ENCODE measurements at regions not wholly inside any gene's neighbourhood (a gene's known extent, or its start where the extent isn't known, plus 50 kb on each side); places are given as distances from the start of the nearest gene placed in this dataset.

DNA sequence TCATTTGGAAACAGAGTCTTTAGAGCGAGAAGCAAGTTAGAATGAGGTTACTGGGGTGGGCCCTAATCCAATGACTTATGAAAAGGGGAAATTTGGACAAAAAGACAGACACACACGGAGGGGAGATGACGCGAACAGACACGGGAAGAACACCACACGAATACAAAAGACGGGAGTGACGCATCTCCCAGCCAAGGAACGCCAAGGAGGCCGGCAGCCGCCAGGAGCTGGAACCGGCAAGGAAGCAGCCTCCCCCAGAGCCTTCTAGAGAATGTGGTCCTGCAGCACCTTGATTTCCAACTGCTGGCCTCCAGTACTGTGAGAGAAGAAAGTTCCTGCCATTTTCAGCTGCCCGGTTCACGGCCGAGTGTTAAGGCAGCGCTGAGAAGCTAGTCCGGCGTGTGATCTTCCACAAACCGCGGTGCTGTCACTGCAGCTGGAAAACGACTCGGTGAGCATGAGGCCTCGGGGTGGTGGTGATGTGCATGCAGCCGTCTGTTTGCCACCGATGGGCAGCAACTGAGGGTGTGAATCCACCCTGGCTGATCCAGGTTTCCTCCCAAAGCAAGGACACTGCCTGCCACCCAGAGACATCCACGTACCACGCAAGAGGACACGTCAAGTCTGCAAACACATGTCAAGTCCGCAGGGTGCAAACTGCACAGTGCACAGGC, 124.5 kb downstream of the NCOR2 start:
- DNase-seq, result no peak

DNA sequence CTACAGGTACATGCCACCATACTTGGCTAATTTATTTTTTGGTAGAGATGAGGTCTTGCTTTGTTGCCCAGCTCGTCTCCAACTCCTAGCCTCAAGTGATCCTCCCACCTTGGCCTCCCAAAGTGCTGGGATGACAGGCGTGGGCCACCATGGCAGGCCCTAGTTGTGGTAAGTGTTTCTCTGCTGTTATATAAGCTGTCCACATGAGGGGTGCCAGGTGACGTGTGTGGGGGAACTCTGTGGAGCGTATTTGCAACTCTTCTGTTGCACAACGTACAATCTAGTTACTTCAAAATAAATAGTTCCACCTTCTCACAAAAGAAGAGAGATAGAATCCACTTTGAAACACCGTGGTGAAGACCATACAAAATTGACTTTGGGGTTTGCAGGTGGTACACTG, 125.1 kb downstream of the NCOR2 start:
- DNase-seq, result no peak

DNA sequence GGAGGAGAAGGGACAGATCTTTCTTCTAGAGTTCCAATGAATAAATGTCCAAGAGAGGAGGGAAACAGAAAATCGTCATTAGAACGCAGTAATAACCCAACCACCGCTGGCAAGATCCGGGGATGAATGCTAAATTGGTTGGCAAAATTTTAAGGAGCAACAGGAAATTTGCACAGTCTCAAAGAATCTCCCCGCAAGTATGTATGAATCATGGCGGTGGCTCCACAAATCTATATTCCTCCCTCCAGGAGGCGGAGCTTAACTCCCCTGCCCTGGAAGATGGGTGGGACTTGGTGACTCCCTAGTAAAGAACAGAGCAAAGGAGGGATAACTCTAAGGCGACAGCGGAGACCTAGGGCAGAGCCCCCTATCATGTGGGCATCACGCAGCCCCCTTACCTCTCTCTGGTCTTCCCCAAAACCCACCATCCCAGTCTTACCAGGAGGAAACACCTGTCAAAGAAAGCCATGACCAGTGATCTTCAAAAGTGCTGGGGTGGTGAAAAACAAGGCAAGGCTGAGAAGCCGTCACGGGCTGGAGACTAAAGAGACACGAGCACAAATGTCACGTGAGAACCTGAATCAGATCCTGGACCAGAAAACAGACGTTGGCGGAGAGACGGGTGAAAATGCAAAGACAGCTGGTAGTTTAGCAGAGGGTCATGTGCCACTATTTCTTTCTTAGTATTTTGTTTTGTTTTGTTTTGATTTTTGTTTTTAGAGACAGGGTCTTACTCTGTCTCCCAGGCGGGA, 125.8 kb downstream of the NCOR2 start:
- no peak for DNase-seq

DNA sequence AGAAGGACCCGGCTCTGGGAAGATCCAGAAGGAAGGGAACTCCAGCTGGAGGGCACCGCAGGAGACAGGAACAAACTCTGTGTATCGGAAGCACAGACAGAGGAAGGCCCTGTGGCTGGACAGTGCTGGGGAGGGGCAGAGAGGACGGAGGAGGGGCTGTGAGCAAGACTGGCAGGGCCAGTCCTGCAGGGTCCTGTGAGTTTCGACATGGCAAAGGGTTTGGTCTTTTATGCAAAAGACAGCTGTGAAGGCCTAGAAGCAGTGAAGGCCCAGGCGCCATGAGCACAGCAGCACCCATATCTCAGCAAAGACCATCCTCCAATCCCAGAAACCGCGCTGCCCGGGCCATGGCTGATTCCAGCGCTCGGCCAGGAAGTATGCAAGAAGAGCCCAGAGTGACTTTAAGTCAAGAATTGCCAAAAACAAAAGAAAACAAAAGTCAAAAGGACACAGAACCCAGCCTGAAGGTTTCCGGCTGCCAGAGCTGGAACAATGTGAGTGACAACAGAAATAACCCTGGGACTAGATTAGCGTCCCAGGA, 126.5 kb downstream of the NCOR2 start:
- no peak for DNase-seq

DNA sequence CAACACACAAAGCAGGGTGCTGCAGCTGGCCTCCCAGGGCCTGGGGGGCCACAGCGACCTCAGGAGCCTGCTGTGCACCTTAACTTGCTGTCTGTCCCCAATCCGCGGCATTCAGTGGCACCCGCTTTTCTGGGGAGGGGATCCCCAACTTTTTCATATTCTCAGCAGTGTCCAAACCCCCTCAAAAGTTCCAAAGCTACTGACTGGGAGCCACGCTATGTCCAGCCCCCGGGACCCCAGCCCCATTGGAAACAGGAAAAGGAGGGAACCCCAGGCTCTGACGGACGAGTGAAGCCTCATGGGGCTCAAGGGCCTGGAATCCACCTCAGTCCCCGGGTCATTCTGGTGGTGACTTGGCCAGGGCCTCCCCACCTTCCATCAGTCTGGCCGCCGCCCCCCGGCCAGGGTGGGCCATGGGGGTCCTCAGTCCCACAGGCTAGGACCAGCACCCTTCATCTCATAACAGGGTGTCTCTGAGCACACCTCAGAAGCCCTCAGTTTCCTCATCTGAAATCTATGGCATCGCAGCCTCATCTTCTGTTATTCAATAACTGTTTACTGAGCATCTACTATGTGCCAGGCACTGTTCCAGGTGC, 127.3 kb downstream of the NCOR2 start:
- no peak for DNase-seq

DNA sequence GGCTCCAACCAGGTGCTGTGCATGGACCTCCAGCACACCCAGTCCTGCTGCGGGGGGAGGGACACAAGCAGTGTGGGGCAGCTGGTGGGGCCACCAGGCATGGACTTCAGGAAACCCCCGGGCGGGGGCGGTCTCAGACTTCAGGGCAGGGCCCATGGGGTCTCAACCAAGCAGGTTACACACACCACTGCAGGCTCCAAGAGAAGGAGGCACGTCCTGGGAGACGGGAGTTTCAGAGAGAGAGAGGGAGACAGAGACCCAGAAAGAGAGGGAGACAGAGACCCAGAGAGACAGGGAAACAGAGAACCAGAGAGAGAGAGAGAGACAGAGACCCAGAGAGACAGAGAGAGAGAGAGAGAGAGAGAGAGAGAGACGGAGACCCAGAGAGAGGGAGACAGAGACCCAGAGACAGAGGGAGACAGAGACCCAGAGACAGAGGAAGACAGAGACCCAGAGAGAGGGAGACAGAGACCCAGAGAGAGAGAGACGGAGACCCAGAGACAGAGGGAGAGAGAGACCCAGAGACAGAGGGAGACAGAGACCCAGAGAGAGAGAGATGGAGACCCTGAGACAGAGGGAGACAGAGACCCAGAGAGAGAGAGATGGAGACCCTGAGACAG, 128.9 kb downstream of the NCOR2 start:
- DNase-seq, result no peak

DNA sequence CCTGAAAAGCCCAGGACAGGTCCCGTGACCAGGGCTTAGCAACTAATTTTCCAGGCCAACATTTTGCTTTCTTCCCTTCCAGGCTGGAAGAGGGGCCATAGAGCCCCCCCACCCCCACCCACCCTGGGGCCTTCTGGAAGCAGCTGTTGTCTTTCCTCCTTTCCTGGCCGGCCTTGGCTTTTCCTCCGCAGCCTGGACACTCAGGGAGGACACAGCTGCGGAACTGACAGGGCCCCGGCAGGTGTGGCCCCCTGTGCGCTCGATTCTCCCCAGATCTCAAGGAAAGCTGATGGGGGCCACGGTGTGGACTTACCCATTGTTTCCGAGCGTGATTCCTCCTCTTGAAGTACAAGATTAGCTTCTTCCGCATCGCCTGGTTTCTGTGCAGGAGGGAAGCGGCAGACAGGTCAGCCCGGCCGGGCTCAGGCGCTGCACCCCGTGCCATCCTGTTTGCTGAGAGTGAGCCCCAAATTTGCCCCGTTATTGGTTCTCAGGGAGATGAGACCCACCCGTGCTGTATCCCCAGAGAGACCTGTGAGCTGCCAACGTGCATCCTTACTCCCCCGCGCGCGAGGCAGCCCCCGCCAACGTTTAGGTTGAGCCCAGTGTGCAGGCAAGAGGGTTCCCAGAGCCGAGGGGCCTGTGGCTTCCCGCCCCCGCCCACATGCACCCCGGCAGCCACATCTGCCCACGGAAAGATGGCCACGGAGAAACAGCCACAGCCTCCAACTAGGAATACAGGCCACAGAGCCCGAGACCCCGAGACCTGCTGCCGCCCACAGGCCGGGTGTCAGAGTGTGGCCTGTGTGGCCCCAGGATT, 129.6 kb downstream of the NCOR2 start:
- DNase-seq, result no peak

DNA sequence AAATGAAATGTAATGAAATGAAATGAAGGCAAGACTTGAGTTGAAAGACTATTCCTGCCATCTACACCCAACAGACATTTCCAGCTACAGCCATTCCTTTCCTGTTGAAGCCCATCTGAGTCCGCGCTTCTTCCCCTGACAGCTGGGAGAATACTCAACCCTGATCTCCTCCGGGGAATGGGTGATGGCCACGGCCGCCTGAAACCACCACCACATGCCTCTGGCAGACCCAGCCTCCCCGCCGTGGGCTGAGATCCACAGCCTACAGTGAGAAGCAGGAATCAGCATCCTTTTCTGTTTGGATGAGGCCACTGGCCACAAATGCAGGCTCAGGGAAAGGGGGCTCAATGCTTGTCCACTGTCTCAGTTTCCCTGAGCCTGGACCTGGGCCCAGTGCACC, 130.3 kb downstream of the NCOR2 start:
- no peak for DNase-seq

DNA sequence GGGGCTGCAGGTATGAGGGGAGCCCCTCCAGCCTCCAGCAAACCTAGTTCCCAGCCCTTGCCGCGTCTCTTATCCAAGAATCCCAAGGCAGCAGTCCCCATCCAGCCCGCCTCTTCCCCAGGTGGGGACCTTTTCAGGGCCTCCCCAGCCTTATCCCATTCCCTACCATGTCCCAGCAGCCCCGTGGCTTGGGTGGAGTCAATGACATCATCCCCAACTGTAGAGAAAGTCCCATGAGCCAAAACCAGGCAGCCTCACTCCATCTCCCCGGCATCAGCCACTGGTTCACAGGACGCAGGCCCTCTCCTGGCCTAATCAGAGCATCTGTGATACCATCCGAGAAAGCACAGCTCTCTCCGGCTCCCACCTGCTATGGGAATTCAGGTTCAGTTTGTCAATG, 131.0 kb downstream of the NCOR2 start:
- DNase-seq, result no peak

DNA sequence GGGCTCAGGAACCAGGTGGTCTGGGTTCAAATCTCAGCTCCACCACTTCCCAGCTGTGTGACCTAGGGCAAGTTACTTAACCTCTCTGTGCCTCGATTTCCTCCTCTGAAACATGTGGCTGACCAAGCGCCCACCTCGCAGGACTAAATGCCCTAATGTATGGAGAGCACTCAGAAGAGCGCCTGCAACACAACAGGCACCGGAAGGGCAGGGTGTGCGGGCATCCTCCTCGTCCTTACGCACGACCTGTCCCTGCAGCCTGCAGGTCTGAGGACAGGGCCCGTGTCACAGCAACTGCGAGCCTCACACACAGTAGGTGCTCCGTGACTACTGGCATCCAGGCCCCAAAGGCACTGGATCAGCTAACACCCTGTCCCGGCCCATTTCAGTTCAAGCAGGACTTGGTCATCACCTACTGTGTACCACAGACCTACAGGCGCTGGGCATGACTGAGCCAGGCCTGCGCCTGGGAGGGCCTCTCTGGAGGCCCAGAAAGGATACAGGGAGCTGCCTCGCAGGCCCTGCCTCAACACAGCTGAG, 131.5 kb downstream of the NCOR2 start:
- no peak for DNase-seq

DNA sequence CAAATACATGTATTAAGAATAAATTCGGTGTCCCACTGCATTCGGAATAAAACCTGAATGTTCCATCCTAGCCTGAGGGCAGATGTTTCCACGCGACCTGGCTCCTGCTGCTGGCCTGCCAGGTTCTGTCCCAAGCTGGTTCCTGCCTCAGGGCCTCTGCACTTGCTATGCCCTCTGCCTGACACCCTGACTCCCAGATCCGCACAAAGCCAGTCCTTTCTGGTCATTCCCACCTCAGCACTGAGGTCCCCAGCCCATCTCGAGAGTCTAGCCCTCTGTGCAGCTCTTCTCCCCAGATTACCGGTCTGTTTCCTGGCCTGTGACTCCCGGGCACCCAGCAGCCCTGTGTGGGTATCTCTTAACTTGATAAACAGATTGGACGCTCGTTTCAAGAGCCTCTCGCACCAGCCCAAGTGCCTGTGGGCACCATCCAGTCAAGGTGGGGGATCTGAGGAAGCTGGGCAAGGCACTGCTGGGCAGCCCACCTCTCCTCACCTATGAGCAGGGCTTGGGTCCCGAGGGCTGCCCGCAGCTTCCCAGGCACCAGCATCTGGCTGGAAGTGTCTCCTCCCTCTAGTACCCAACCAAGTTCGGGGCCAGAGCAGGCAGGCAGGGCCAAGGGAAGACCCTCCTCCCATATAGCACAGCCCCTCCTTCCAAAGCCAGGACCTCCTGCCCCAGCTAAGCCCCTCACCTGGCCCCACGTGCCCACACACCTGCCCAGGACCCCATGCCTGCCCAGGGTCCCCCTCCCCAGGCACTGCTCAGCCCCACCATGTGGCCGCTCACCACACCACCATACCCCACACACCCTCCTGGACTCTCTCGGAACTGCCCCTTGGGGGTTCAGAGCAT, 132.2 kb downstream of the NCOR2 start:
- DNase-seq, result no peak

DNA sequence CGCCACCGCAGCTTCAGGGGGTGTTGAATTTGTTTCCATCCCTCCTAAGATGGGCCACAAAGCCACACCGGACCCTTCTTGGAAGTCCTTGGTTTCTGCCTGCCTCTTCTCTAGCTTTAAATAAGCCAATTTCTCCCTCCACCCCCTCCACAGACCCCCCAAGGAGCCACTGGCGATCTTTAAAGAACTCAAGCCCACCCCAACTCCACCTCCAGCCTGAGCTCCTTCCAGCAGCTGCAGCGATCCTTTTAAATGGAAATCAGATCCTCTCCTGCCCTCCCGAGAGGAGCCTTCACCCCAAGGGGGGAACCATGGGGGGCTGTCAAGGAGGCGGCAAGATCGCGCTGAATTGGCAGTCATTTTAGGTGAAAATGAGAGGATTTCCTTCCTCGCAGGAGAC, 133.1 kb downstream of the NCOR2 start:
- no peak for DNase-seq

DNA sequence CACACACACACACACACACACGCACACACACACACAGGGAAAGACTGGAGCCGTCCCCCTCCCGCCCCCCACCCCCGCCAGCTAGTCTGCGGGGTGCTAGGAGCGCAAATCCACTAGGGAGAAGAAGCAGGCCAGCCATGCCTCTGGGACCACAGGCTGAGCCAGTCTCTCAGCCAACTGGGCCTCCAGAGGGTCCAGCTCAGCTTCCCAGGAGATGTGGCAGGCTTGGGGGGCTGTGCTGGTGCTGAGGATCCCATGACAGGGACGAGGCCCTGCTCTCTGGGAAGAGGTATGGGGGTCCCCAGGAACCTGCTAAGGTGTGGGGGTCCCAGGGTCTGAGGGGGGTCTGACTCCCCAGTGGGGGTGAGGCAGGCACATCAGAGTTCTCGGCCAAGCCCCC, 133.5 kb downstream of the NCOR2 start:
- DNase-seq, result no peak

DNA sequence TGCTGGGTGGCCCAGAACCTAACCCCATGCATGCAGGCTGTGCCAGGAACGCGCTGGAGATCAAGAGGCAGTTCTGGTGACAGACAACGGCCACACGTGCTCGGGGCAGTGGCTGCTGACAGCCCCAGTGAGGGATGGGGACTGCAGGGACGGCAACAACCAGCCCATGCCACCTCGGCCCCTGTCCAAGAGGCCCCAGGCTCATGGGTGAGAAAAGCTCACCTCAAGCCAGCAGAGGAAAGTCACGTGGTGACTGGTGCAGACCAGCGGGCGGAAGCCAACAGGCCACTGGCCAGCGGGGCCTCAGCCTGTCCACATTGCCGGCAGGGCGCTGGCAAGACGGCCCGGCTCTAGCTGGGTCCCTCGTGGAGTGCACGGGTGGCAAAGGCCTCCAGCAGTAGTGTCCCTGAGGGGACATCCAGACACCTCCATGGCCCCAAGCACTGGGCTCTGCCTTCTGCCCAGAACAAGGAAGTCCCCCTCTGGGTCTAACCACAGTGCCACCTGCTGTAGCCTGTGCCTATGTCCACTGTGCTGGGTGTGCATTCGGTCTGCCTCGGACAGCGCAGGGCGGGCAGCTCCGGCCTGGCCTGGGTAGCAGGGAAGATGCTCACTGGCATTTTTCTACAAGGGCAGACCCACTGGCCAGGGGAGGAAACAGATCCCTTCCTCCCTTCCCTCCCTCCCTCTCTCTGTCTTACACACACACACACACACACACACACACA, 134.1 kb downstream of the NCOR2 start:
- no peak for DNase-seq

DNA sequence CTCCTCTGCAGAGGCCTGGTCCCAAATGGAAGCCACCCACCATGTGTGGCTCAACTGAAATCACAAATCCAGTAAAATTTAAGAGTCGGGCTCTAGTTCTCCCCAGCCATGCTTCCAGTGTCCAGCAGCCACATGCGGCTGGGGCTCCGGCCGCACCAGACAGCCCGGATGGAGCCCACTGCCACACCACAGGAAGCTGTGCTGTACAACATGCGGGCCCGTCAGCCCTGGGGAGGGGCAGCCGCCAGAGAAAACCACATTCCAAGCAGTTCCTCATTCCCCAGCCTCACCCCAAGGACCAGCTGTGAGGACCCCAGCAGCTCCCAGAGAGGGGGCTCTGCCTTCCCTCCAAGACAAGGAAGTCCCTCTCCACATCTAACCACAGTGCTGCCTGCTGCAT, 135.0 kb downstream of the NCOR2 start:
- DNase-seq, result no peak

DNA sequence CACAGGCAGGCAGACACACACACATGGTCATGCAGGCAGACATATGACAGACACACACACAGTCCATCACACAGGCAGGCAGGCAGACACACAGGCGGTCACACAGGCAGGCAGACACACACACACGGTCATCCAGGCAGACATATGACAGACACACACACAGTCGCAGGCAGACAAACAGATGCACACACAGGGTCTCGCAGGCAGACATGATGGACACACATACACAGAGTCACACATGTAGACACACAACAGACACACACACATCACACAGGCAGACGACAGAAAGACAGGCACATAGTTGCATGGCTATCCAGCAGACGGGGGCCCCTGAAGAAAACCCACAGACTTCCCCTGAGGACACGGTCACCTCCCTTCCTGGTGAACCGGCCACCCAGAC, 135.4 kb downstream of the NCOR2 start:
- no peak for DNase-seq

DNA sequence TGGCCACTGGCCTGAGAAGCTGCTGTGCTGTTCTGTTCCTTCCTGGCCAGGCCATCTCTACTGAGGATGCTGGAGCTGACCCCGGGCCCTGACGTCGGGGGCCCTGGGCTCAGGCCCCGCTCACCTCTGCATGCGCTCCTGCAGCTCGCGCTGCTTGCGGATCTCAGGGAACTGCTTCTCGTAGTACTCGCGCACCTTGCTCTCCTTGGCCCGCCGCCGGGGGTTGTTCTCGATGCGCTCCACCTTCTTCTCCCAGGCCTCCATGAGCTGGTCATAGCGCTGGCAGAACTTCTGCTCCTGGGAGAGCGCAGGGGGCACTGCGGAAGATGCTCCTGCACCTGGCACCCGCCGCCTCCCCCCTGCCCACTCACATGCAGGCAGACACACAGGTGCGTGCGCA, 135.6 kb downstream of the RFLNA start:
- no peak for DNase-seq

DNA sequence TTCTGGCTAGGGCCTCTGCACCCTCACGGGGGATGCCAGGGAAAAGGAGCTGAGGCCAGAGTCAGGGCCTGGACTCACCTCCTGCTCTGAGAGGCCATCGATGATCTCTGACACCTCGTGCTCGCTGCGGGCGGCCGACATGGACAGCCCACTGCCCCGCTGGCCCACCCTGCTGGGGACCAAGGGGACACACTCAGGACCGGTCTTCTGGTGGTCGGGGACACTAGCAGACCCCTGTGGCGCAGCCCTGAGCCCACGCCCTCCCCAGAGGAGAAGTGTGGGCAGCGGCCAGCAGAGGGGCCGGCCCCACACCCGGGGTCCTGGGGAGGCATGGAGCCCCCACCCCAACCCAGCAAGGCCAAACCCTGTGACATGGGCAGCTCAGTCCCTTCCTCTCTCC, 134.6 kb downstream of the RFLNA start:
- no peak for DNase-seq

DNA sequence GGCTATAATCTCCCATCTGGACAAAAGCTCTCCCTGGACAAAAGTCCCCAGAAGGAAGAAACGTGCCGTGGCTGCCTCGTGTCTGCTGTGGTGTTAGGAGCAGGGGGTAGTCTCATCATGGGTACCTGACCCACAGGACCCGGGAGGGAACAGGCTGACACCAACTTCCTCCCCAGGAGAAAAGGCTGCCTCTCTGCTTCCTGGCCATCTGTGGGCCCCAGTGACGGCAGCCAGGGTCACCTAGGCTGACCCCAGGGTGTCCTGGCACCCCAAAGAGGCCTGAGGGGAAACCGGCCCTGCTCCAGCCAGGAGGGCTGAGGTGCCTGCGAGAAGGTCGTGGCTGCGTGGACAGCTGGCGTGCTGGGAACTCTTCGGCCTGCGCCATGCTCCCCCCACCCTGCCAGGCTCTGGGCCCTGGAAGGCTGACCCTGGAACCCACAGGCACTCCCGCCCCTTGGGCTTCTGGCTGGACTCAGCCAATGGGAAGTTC, 133.9 kb downstream of the RFLNA start:
- DNase-seq, result no peak

DNA sequence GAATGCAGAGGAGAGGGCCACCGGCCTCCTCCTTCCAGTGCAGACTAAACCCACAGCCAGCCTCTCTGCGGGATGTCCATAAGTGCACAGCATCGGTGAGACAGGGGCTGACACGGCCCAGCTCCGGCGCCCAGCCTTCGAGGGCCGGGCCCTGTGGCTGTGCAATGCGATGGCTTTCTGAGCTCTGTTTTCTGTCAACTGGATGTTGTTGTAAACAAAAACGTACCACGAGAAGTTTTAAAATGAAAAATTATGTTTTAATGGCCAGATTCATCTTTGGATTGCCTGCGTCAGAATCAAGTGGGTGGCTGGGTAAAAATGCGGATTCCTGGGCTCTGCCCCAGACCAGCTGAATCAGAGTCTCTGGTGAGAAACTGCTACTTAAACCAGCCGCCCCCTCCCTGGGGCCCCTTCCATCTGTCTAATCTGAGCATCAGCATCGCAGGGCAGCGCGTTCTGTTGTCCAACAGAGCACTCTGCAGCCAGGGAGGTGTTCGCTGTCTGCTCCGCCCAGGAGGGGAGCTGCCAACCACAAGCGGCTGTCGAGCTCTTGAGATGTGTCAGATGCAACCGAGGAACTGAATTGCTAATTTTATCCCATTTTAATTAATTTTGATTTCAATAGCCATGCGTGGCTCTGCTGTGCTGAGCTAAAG, 133.4 kb downstream of the RFLNA start:
- no peak for DNase-seq
